ENCODE measurements at regions not wholly inside any gene's neighbourhood (a gene's known extent, or its start where the extent isn't known, plus 50 kb on each side); places are given as distances from the start of the nearest gene placed in this dataset.

DNA sequence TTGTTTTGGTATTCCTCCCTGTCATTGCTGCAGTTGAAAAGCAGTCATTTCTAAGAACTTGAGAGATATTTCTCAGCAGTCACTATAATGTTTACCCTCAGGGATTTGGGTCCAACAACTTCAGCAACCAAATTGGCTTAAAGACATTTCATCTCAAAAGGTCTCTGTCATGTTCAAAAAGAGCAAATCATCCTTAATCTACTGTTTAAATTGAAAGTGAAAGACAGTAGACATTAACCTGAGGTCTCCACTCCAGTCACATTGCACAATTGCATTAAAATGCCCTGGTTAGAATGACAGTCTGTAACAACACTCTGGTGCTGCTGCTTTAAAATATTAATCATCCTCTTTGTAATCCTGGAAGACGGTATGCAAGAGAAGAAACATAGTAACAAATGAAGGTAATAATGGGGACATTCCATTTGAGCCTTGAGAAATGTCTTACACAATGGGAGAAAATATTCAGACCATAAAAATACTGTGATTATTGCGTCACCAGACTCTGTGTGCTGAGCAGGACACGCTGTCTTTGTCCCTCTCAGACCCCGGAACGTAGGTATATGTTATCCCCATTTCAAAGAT, 90.2 kb upstream of the UNC5C start:
- TF ChIP-seq, protein P1, sequence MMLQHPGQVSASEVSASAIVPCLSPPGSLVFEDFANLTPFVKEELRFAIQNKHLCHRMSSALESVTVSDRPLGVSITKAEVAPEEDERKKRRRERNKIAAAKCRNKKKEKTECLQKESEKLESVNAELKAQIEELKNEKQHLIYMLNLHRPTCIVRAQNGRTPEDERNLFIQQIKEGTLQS (CRISPR knock-in tag; conservative IDR thresholded peaks at IDR 0.05), result no peak
- TF ChIP-seq, protein P2, sequence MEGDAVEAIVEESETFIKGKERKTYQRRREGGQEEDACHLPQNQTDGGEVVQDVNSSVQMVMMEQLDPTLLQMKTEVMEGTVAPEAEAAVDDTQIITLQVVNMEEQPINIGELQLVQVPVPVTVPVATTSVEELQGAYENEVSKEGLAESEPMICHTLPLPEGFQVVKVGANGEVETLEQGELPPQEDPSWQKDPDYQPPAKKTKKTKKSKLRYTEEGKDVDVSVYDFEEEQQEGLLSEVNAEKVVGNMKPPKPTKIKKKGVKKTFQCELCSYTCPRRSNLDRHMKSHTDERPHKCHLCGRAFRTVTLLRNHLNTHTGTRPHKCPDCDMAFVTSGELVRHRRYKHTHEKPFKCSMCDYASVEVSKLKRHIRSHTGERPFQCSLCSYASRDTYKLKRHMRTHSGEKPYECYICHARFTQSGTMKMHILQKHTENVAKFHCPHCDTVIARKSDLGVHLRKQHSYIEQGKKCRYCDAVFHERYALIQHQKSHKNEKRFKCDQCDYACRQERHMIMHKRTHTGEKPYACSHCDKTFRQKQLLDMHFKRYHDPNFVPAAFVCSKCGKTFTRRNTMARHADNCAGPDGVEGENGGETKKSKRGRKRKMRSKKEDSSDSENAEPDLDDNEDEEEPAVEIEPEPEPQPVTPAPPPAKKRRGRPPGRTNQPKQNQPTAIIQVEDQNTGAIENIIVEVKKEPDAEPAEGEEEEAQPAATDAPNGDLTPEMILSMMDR (IDR thresholded peaks at IDR 0.05), result no peak
- no peak for TF ChIP-seq ATF1 (CRISPR knock-in tag; IDR thresholded peaks at IDR 0.05)
- TF ChIP-seq, protein P3, sequence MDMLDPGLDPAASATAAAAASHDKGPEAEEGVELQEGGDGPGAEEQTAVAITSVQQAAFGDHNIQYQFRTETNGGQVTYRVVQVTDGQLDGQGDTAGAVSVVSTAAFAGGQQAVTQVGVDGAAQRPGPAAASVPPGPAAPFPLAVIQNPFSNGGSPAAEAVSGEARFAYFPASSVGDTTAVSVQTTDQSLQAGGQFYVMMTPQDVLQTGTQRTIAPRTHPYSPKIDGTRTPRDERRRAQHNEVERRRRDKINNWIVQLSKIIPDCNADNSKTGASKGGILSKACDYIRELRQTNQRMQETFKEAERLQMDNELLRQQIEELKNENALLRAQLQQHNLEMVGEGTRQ (CRISPR knock-in tag; IDR thresholded peaks at IDR 0.05), result no peak
- no peak for TF ChIP-seq TEAD4 (CRISPR knock-in tag; IDR thresholded peaks at IDR 0.05)
- no peak for TF ChIP-seq NFE2L1 (CRISPR knock-in tag; IDR thresholded peaks at IDR 0.05)
- no peak for TF ChIP-seq ETV6 (CRISPR knock-in tag; IDR thresholded peaks at IDR 0.05)
- no peak for TF ChIP-seq TP53 (CRISPR knock-in tag; IDR thresholded peaks at IDR 0.05)
- TF ChIP-seq NR3C1 (CRISPR knock-in tag; conservative IDR thresholded peaks at IDR 0.05; ENCODE audit: low read depth), result no peak
- TF ChIP-seq, protein P4, sequence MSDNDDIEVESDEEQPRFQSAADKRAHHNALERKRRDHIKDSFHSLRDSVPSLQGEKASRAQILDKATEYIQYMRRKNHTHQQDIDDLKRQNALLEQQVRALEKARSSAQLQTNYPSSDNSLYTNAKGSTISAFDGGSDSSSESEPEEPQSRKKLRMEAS (CRISPR knock-in tag; IDR thresholded peaks at IDR 0.05), result no peak
- no peak for TF ChIP-seq IRF2 (CRISPR knock-in tag; IDR thresholded peaks at IDR 0.05; ENCODE audit: borderline replicate concordance, low read depth)
- TF ChIP-seq CREB1 (CRISPR knock-in tag; IDR thresholded peaks at IDR 0.05), result no peak

All from WTC11 (cell line).